A549 (cell line): ENCODE measurements at regions not wholly inside any gene's neighbourhood (a gene's known extent, or its start where the extent isn't known, plus 50 kb on each side); places are given as distances from the start of the nearest gene placed in this dataset.

ENCODE experiments used
- ATAC-seq, 2 experiments: fragments of 200-7000 bp in 1 of 2; fragments of >200 bp in 1 of 2; cut with Nextera tagmentation in 1 of 2; cut with Tn5 transposase in 1 of 2; 3 replicates each; pipeline versions ENCODE4 v1.8.0 to v1.9.1; 2018 to 2020; ENCODE audit warnings: mild to moderate bottlenecking in 1 of 2, moderate library complexity in 1 of 2
- CTCF ChIA-PET: fragments of 300-600 bp; sonication (Branson Sonifier 250); formaldehyde crosslinking; extraction: SDS; loops from one replicate; lab custom pipeline; 2021; ENCODE audit warnings: antibody characterized with exemption, inconsistent platforms; lab: Yijun Ruan, JAX
- POLR2A ChIA-PET: fragments of 350-600 bp; formaldehyde crosslinking; extraction: SDS; loops from one replicate; lab custom pipeline; 2021; ENCODE audit warnings: antibody characterized with exemption, inconsistent platforms; lab: Yijun Ruan, JAX
- DNase-seq, 2 experiments: peaks; one replicate each; pipeline versions ENCODE4 v3.0.0 to v3.0.0-alpha.2; 2011 to 2016; ENCODE audit warnings: low read depth in 1 of 2, low spot score in 1 of 2
- FAIRE-seq: peaks from 2 replicates; lab custom pipeline; 2011; peaks lifted over from hg19 to GRCh38; lab: Jason Lieb, UNC
- H3K27ac ChIP-seq, 2 experiments: fragments of >200 bp; sonication (Bioruptor Twin); formaldehyde crosslinking; 3 replicates each; pipeline ENCODE4 v1.5.1; 2016 to 2017
- H3K4me1 ChIP-seq: fragments of >200 bp; sonication (Bioruptor Twin); formaldehyde crosslinking; 3 replicates; pipeline ENCODE4 v1.6.1; 2016
- H3K4me2 ChIP-seq: fragments of >200 bp; sonication (Bioruptor Twin); formaldehyde crosslinking; 3 replicates; pipeline ENCODE4 v1.6.1; 2016
- H3K4me3 ChIP-seq: fragments of >200 bp; sonication (Bioruptor Twin); formaldehyde crosslinking; 3 replicates; pipeline ENCODE4 v1.5.1; 2016
- H3K9me3 ChIP-seq: fragments of >200 bp; sonication (Bioruptor Twin); formaldehyde crosslinking; 3 replicates; pipeline ENCODE4 v1.6.1; 2016
- CBX8 ChIP-seq: fragments of 200-600 bp; sonication (generic); IDR thresholded peaks from 2 replicates; pipeline ENCODE4 v1.6.1; 2016
- CHD2 ChIP-seq: fragments of 150-350 bp; IDR thresholded peaks from 2 replicates; pipeline ENCODE4 v1.6.1; 2014; ENCODE audit warnings: low read length; ENCODE audit not compliant: partially characterized antibody
- CHD4 ChIP-seq: fragments of 200-600 bp; sonication (generic); IDR thresholded peaks from 2 replicates; pipeline ENCODE4 v1.6.1; 2016; ENCODE audit warnings: antibody characterized with exemption, mild to moderate bottlenecking, borderline replicate concordance
- E2F6 ChIP-seq: IDR thresholded peaks from 2 replicates; pipeline ENCODE4 v1.6.1; 2012; ENCODE audit warnings: low read depth, borderline replicate concordance
- FOSL2 ChIP-seq, 2 experiments: fragments of 450-650 bp in 1 of 2; fragments of >200 bp in 1 of 2; sonication (Bioruptor Twin) in 1 of 2; formaldehyde crosslinking; IDR thresholded peaks; 2 replicates each; pipeline versions ENCODE4 v1.5.0 to v1.6.1; 2016 to 2020; ENCODE audit warnings: mild to moderate bottlenecking in 1 of 2, moderate library complexity in 1 of 2
- GATA3 ChIP-seq: IDR thresholded peaks from 2 replicates; pipeline ENCODE4 v1.6.1; 2012; ENCODE audit warnings: borderline replicate concordance
- HDAC2 ChIP-seq: fragments of 200-600 bp; sonication (generic); IDR thresholded peaks from 2 replicates; pipeline ENCODE4 v1.6.1; 2016
- HEYL ChIP-seq: fragments of 250-450 bp; sonication (Bioruptor Pico); IDR thresholded peaks from 2 replicates; pipeline ENCODE4 v1.8.0; 2021; ENCODE audit warnings: mild to moderate bottlenecking, moderate library complexity
- HMGXB4 ChIP-seq: fragments of 250-450 bp; sonication (Bioruptor Pico); IDR thresholded peaks from 2 replicates; pipeline ENCODE4 v1.5.0; 2021; ENCODE audit warnings: mild to moderate bottlenecking, moderate library complexity, borderline replicate concordance
- HOXB5 ChIP-seq: fragments of 250-450 bp; sonication (Bioruptor Pico); IDR thresholded peaks from 2 replicates; pipeline ENCODE4 v1.5.0; 2020; ENCODE audit warnings: mild to moderate bottlenecking, moderate library complexity
- KDM1A ChIP-seq: fragments of 200-600 bp; sonication (generic); IDR thresholded peaks from 2 replicates; pipeline ENCODE4 v1.6.1; 2016; ENCODE audit warnings: low read depth, mild to moderate bottlenecking
- MAFK ChIP-seq: fragments of 450-650 bp; IDR thresholded peaks from 2 replicates; pipeline ENCODE4 v1.6.1; 2014; ENCODE audit not compliant: partially characterized antibody
- MAZ ChIP-seq: fragments of 150-350 bp; IDR thresholded peaks from 2 replicates; pipeline ENCODE4 v1.6.1; 2014; ENCODE audit warnings: antibody characterized with exemption, low read depth, low read length, borderline replicate concordance
- MYC ChIP-seq: IDR thresholded peaks from 2 replicates; pipeline ENCODE4 v1.6.1; 2012; ENCODE audit warnings: mild to moderate bottlenecking, inconsistent platforms, low read length, improper control_type of control experiment, borderline replicate concordance
- POLR2A ChIP-seq: IDR thresholded peaks from 2 replicates; pipeline ENCODE4 v1.6.1; 2012; ENCODE audit warnings: mild to moderate bottlenecking, low read length
- RAD21 ChIP-seq, 2 experiments: fragments of >200 bp in 1 of 2; sonication (Bioruptor Twin) in 1 of 2; formaldehyde crosslinking in 1 of 2; IDR thresholded peaks in 1 of 2; conservative IDR thresholded peaks in 1 of 2; 2 replicates in 1 of 2; 3 replicates in 1 of 2; pipeline ENCODE4 v1.6.1; 2012 to 2018; ENCODE audit warnings: inconsistent platforms in 1 of 2
- RFX5 ChIP-seq: fragments of 450-650 bp; IDR thresholded peaks from 2 replicates; pipeline ENCODE4 v1.7.1; 2014; ENCODE audit warnings: antibody characterized with exemption, mild to moderate bottlenecking, moderate library complexity
- RNF2 ChIP-seq: fragments of 200-600 bp; sonication (generic); IDR thresholded peaks from 2 replicates; pipeline ENCODE4 v1.6.1; 2016; ENCODE audit warnings: low read depth, mild to moderate bottlenecking, antibody characterized with exemption, moderate library complexity, borderline replicate concordance
- SMC3 ChIP-seq: fragments of >200 bp; sonication (Bioruptor Twin); formaldehyde crosslinking; IDR thresholded peaks from 3 replicates; pipeline ENCODE4 v1.6.1; 2018; ENCODE audit warnings: inconsistent platforms
- SREBF2 ChIP-seq: fragments of 450-650 bp; IDR thresholded peaks from 2 replicates; pipeline ENCODE4 v1.6.1; 2014; ENCODE audit warnings: mild to moderate bottlenecking, moderate library complexity
- TP53 ChIP-seq: fragments of 250-450 bp; sonication (Bioruptor Pico); IDR thresholded peaks from 2 replicates; pipeline ENCODE4 v1.5.0; 2021; ENCODE audit warnings: mild to moderate bottlenecking, moderate library complexity
- WGBS: methylation state at CpG from one replicate; pipeline ENCODE4 v1.1.6; 2017; ENCODE audit errors: missing lambda C conversion rate; 5-methylcytosine and 5-hydroxymethylcytosine counted together
- TF ChIP-seq, protein P1 (sequence below): fragments of >200 bp; sonication (Bioruptor Twin); formaldehyde crosslinking; IDR thresholded peaks from 3 replicates; pipeline ENCODE4 v1.6.1; 2016
- TF ChIP-seq, protein P2 (sequence below): fragments of >200 bp; sonication (Bioruptor Twin); formaldehyde crosslinking; IDR thresholded peaks from 2 replicates; pipeline ENCODE4 v1.6.1; 2016

GRCh38 chr16:85341972-85342695, 229.9 kb upstream of the CIBAR2 start:
- ChIA-PET CTCF (interaction anchor here (1.8 kb wide), 1 partner anchor 78 kb away, joined by 8 read pairs; no protein-coding TSS in a partner anchor), POLR2A (no interaction called here)
- DNase-seq (no peak), FAIRE-seq (no peak), ATAC-seq (no peak)
- Histone ChIP-seq H3K4me2 (no peak overlapping the region), H3K4me1 (no peaks in the 10 kb centered on the region), H3K9me3 (no peaks in the 10 kb centered on the region), H3K4me3 (no peak overlapping the region), H3K27ac (no peak overlapping the region)
- TF ChIP-seq, protein P1, sequence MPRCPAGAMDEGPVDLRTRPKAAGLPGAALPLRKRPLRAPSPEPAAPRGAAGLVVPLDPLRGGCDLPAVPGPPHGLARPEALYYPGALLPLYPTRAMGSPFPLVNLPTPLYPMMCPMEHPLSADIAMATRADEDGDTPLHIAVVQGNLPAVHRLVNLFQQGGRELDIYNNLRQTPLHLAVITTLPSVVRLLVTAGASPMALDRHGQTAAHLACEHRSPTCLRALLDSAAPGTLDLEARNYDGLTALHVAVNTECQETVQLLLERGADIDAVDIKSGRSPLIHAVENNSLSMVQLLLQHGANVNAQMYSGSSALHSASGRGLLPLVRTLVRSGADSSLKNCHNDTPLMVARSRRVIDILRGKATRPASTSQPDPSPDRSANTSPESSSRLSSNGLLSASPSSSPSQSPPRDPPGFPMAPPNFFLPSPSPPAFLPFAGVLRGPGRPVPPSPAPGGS: no peak
- TF ChIP-seq RFX5: no peak
- no peak for TF ChIP-seq SREBF2
- WGBS: 61% methylated on average over 16 of the region's 19 CpGs

DNA sequence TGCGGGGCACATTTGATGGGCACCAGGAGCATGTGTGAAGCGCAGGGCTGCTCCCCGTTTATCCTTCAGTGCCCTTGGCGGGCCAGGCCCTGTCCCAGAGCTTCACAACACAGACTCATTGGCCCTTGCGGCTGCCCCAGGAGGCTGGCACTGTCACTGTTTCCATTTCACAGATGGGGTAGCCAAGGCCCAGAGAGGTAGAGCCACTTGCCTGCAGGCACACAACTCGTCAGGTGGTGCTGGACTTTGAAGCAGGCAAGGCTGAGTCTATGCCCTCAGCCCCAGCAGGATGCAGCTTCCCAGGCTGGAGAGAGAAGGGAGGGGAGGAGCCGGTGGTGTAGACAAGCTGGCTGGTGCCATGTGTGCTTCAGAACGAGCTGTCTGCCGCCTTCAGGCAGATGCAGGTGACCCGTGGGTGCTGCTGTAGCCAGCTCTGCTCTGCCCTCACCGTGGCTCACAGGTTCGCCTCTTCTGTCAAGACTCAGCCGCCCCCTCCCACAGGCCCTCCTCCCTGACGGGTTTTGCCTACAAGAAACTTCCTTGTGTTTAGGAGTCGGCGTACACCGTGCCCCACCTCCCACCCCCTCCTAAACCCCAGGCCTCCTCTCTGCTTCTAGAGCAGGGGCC, 232.3 kb upstream of the CIBAR2 start:
- POLR2A ChIA-PET: no interaction called here
- ATAC-seq: no peak
- no peak overlapping the region for H3K27ac ChIP-seq

DNA sequence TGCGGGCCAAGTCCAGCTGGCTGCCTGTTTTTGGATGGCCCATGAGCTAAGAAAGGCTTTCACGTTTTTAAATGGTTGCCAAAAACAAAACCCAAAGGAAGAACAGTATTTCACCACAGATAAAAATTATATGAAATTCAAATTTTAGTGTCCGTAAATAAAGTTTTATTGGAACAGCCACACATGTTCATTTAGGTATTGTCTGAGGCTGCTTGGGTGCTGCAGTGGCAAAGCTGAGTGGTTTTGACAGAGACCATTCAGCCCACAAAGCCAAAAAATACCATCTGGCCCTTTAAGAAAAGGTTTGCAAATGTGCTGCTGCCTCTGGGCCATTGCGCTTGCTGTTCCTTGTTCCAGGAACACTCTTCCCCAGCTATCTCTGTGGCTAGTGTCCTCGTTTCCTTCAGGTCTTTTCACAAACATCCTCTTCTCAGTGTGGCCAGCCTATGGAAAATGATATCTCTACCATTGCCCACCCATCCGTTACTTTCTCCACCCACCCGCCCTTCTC, 232.9 kb upstream of the CIBAR2 start:
- H3K4me3 ChIP-seq: no peak overlapping the region
- H3K27ac ChIP-seq: no peak overlapping the region
- ChIA-PET POLR2A (no interaction called here), CTCF (interaction anchor here (1.5 to 1.8 kb wide), 3 partner anchors 25 to 374 kb away, joined by 5 to 7 read pairs (median 5); no protein-coding TSS in a partner anchor)
- ATAC-seq (no peak), FAIRE-seq (no peak), DNase-seq (no peak)
- H3K4me1 ChIP-seq: no peaks in the 10 kb centered on the region
- TF ChIP-seq RNF2 (no peak), KDM1A (no peak), POLR2A (no peak), RAD21 (conservative IDR thresholded peaks at IDR 0.05 in 1 of 2, IDR thresholded peaks at IDR 0.05 in 1 of 2) (no peak), HEYL (no peak), MAFK (no peak), GATA3 (no peak), HMGXB4 (no peak), TP53 (CRISPR knock-in tag) (no peak), FOSL2 (IDR thresholded peaks at IDR 0.05) (no peak), FOSL2 (CRISPR knock-in tag; IDR thresholded peaks at IDR 0.05) (no peak), MYC (no peak), E2F6 (no peak), HOXB5 (no peak), CHD4 (no peak), CBX8 (no peak)
- TF ChIP-seq, all 56 proteins: peak for 0
- 56% methylated on average over 7 of the region's 7 CpGs for WGBS
- H3K4me2 ChIP-seq: no peak overlapping the region
- no peaks in the 10 kb centered on the region for H3K9me3 ChIP-seq

More for the DNA sequence above, 232.3 kb upstream of the CIBAR2 start:
- Histone ChIP-seq H3K9me3 (no peaks in the 10 kb centered on the region), H3K4me2 (no peak overlapping the region), H3K4me1 (no peaks in the 10 kb centered on the region), H3K4me3 (no peak overlapping the region)
- WGBS: 64% methylated on average over 13 of the region's 17 CpGs
- CTCF ChIA-PET: interaction anchor here (1.3 to 1.8 kb wide), 5 partner anchors 26 to 375 kb away, joined by 4 to 7 read pairs (median 5); no protein-coding TSS in a partner anchor
- TF ChIP-seq CHD2 (no peak), HDAC2 (no peak), SMC3 (no peak), MAZ (no peak), POLR2A (no peak), CBX8 (no peak)
- TF ChIP-seq, protein P1: no peak
- TF ChIP-seq, protein P2, sequence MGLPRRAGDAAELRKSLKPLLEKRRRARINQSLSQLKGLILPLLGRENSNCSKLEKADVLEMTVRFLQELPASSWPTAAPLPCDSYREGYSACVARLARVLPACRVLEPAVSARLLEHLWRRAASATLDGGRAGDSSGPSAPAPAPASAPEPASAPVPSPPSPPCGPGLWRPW: no peak
- DNase-seq (no peak), FAIRE-seq (no peak)
